ENCODE measurements at regions not wholly inside any gene's neighbourhood (a gene's known extent, or its start where the extent isn't known, plus 50 kb on each side); places are given as distances from the start of the nearest gene placed in this dataset.
"Not testable (repeated sequence)": the region's sequence is repeated elsewhere in the genome, so short reads cannot be mapped to it uniquely, and the experiment has no call there.

- no peak for FAIRE-seq
- no peak for DNase-seq (ENCODE audit: low spot score)
Observed at GRCh38 chr3:34449305-34449704, 650.9 kb downstream of the PDCD6IP start.

- FAIRE-seq (no peak), DNase-seq (ENCODE audit: low spot score) (no peak)
Observed at GRCh38 chr3:34463414-34463813, 665.0 kb downstream of the PDCD6IP start.

- DNase-seq (ENCODE audit: low spot score) (no peak), FAIRE-seq (no peak)
Observed at GRCh38 chr3:34464646-34465045, 666.2 kb downstream of the PDCD6IP start.

GRCh38 chr3:34475851-34476250 is 677.4 kb downstream of the PDCD6IP start:
- no peak for FAIRE-seq
- no peak for DNase-seq (ENCODE audit: low spot score)

- DNase-seq (ENCODE audit: low spot score): no peak
Observed at GRCh38 chr3:34483311-34483887, 685.0 kb downstream of the PDCD6IP start.

GRCh38 chr3:34504366-34504765 is 705.9 kb downstream of the PDCD6IP start:
- FAIRE-seq (no peak), DNase-seq (ENCODE audit: low spot score) (no peak)

More at GRCh38 chr3:34483311-34483887, 685.0 kb downstream of the PDCD6IP start:
- FAIRE-seq: no peak

- FAIRE-seq (no peak), DNase-seq (ENCODE audit: low spot score) (no peak)
Observed at GRCh38 chr3:34504775-34505174, 706.3 kb downstream of the PDCD6IP start.

- no peak for FAIRE-seq
Observed at GRCh38 chr3:34508732-34509131, 710.3 kb downstream of the PDCD6IP start.

GRCh38 chr3:34511891-34512290 is 713.5 kb downstream of the PDCD6IP start:
- FAIRE-seq: no peak

More at GRCh38 chr3:34508732-34509131, 710.3 kb downstream of the PDCD6IP start:
- no peak for DNase-seq (ENCODE audit: low spot score)

GRCh38 chr3:34519008-34519407 is 720.6 kb downstream of the PDCD6IP start:
- not testable (repeated sequence) for FAIRE-seq

More at GRCh38 chr3:34511891-34512290, 713.5 kb downstream of the PDCD6IP start:
- no peak for DNase-seq (ENCODE audit: low spot score)

GRCh38 chr3:34531156-34531555 is 732.7 kb downstream of the PDCD6IP start:
- DNase-seq (ENCODE audit: low spot score) (no peak), FAIRE-seq (no peak)

More at GRCh38 chr3:34519008-34519407, 720.6 kb downstream of the PDCD6IP start:
- DNase-seq (ENCODE audit: low spot score): not testable (repeated sequence)

- no peak for FAIRE-seq
- no peak for DNase-seq (ENCODE audit: low spot score)
Observed at GRCh38 chr3:34533451-34533850, 735.0 kb downstream of the PDCD6IP start.

GRCh38 chr3:34534013-34534412 is 735.6 kb downstream of the PDCD6IP start:
- DNase-seq (ENCODE audit: low spot score) (no peak), FAIRE-seq (no peak)

GRCh38 chr3:34544136-34544535 is 745.7 kb downstream of the PDCD6IP start:
- DNase-seq (ENCODE audit: low spot score) (no peak), FAIRE-seq (no peak)

- no peak for DNase-seq (ENCODE audit: low spot score)
- no peak for FAIRE-seq
Observed at GRCh38 chr3:34547297-34547920, 749.0 kb downstream of the PDCD6IP start.

- DNase-seq (ENCODE audit: low spot score) (no peak), FAIRE-seq (no peak)
Observed at GRCh38 chr3:34567266-34567665, 768.8 kb downstream of the PDCD6IP start.

GRCh38 chr3:34568766-34569165 is 770.3 kb downstream of the PDCD6IP start:
- no peak for DNase-seq (ENCODE audit: low spot score)
- FAIRE-seq: no peak

- no peak for FAIRE-seq
Observed at GRCh38 chr3:34569437-34569836, 771.0 kb downstream of the PDCD6IP start.

GRCh38 chr3:34570916-34571705 is 772.7 kb downstream of the PDCD6IP start:
- DNase-seq (ENCODE audit: low spot score) (no peak), FAIRE-seq (no peak)

More at GRCh38 chr3:34569437-34569836, 771.0 kb downstream of the PDCD6IP start:
- no peak for DNase-seq (ENCODE audit: low spot score)

GRCh38 chr3:34571714-34572113 is 773.3 kb downstream of the PDCD6IP start:
- no peak for FAIRE-seq
- no peak for DNase-seq (ENCODE audit: low spot score)

- DNase-seq (ENCODE audit: low spot score) (no peak), FAIRE-seq (no peak)
Observed at GRCh38 chr3:34575776-34576175, 777.3 kb downstream of the PDCD6IP start.

GRCh38 chr3:34582055-34582454 is 783.6 kb downstream of the PDCD6IP start:
- DNase-seq (ENCODE audit: low spot score) (no peak), FAIRE-seq (no peak)

All from RCC 7860 (cell line).